ENCODE measurements at regions not wholly inside any gene's neighbourhood (a gene's known extent, or its start where the extent isn't known, plus 50 kb on each side); places are given as distances from the start of the nearest gene placed in this dataset.

DNA sequence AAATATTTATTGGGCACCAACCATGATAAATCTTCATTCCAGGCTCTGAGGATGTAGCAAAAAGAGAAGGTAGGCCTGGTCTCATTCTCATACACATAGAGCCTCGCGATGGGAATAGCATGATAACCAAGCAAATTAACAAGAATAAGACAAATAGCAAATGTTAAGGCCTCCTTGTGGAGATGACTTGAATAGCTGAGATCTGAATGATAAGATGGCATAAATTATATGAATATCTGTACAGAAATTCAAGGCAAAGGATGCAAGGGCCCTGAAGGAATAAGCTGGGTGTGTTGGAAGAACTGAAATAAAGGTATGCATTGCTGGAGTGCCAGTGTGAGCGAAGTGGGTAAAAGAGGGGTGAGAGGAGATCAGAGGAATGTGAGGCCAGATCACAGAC lies 114.8 kb downstream of the ALX1 start:
- no peak overlapping the region for H3K4me2 ChIP-seq (ENCODE audit: insufficient read depth in 1 of 2, low read depth in 2 of 2, low read length in 2 of 2)
- H3K36me3 ChIP-seq (ENCODE audit: control insufficient read depth in 2 of 4, insufficient read depth in 4 of 4, low read length in 3 of 4), result no peaks in the 10 kb centered on the region
- H3K4ac ChIP-seq (replicated peaks; ENCODE audit: insufficient read length, low read depth, low read length), result no peak overlapping the region
- no peak for TF ChIP-seq TAF7 (optimal IDR thresholded peaks at IDR 0.05; ENCODE audit: borderline replicate concordance, low read depth, low read length)
- TF ChIP-seq TEAD4 (IDR thresholded peaks at IDR 0.05; ENCODE audit: low read depth, low read length), result no peak
- TF ChIP-seq CBX8 (IDR thresholded peaks at IDR 0.05; ENCODE audit: borderline replicate concordance, low read depth, low read length), result no peak
- TF ChIP-seq RXRA (IDR thresholded peaks at IDR 0.05; ENCODE audit: insufficient read depth, low read depth, low read length), result no peak
- TF ChIP-seq, protein P1, sequence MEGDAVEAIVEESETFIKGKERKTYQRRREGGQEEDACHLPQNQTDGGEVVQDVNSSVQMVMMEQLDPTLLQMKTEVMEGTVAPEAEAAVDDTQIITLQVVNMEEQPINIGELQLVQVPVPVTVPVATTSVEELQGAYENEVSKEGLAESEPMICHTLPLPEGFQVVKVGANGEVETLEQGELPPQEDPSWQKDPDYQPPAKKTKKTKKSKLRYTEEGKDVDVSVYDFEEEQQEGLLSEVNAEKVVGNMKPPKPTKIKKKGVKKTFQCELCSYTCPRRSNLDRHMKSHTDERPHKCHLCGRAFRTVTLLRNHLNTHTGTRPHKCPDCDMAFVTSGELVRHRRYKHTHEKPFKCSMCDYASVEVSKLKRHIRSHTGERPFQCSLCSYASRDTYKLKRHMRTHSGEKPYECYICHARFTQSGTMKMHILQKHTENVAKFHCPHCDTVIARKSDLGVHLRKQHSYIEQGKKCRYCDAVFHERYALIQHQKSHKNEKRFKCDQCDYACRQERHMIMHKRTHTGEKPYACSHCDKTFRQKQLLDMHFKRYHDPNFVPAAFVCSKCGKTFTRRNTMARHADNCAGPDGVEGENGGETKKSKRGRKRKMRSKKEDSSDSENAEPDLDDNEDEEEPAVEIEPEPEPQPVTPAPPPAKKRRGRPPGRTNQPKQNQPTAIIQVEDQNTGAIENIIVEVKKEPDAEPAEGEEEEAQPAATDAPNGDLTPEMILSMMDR (IDR thresholded peaks at IDR 0.05; ENCODE audit: control extremely low read depth in 1 of 3, insufficient read depth in 1 of 3, low read depth in 1 of 3, low read length in 3 of 3), result no peak
- no peak for TF ChIP-seq GABPA (IDR thresholded peaks at IDR 0.05; ENCODE audit: borderline replicate concordance, insufficient read depth, low read length)
- TF ChIP-seq ASH2L (IDR thresholded peaks at IDR 0.05; ENCODE audit: low read length), result no peak
- TF ChIP-seq KDM1A (IDR thresholded peaks at IDR 0.05; ENCODE audit: borderline replicate concordance, low read length), result no peak
- TF ChIP-seq, protein P2, sequence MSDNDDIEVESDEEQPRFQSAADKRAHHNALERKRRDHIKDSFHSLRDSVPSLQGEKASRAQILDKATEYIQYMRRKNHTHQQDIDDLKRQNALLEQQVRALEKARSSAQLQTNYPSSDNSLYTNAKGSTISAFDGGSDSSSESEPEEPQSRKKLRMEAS (IDR thresholded peaks at IDR 0.05), result no peak
- H3K18ac ChIP-seq (ENCODE audit: extremely low read depth, low read length), result no peak overlapping the region
- no peak overlapping the region for H3K27ac ChIP-seq (ENCODE audit: low read depth, low read length)
- H3K9ac ChIP-seq (replicated peaks in 1 of 4; ENCODE audit: extremely low read depth in 1 of 4, low read depth in 3 of 4, low read length in 3 of 4), result no peak overlapping the region
- no peaks in the 10 kb centered on the region for H3K79me2 ChIP-seq (ENCODE audit: control insufficient read depth in 1 of 2, insufficient read depth in 2 of 2, low read length in 2 of 2)
- no peak overlapping the region for H2BK120ac ChIP-seq (replicated peaks; ENCODE audit: low read depth, low read length)
- H3K23me2 ChIP-seq (ENCODE audit: low read depth, low read length), result no peaks in the 10 kb centered on the region; the same call in 1 of the 2 replicates
- no peak overlapping the region for H3K23ac ChIP-seq (ENCODE audit: insufficient read length)
- no peak overlapping the region for H2AFZ ChIP-seq (ENCODE audit: low read length)
- no peak overlapping the region for H4K91ac ChIP-seq (replicated peaks; ENCODE audit: insufficient read length, low read length)
- no peak overlapping the region for H3K14ac ChIP-seq (ENCODE audit: insufficient read length)
- H3K79me1 ChIP-seq (ENCODE audit: low read depth, low read length), result no peaks in the 10 kb centered on the region
- no peak overlapping the region for H2BK5ac ChIP-seq (ENCODE audit: low read depth, low read length)
- no peaks in the 10 kb centered on the region for H4K20me1 ChIP-seq (replicated peaks in 1 of 2; ENCODE audit: control insufficient read depth in 1 of 2, insufficient read depth in 2 of 2, low read length in 2 of 2)
- H3K56ac ChIP-seq (replicated peaks; ENCODE audit: insufficient read length, low read depth, low read length), result no peak overlapping the region
- H2BK20ac ChIP-seq (ENCODE audit: low read length), result no peak overlapping the region
- no peak overlapping the region for H2BK15ac ChIP-seq (ENCODE audit: low read length)
- no peak overlapping the region for H4K5ac ChIP-seq (ENCODE audit: insufficient read length, low read depth, low read length)
- DNase-seq (ENCODE audit: low read depth in 1 of 2, low spot score in 2 of 2) (no peak), FAIRE-seq (no peak)
- H2AK5ac ChIP-seq (ENCODE audit: low read depth, low read length), result no peak overlapping the region
- ChIA-PET POLR2A (ENCODE audit: partially characterized antibody) (no interaction called here), CTCF (ENCODE audit: partially characterized antibody) (interaction anchor here (1.2 kb wide), 1 partner anchor 15 kb away, joined by 3 read pairs; no protein-coding TSS in a partner anchor)
- H2BK12ac ChIP-seq (ENCODE audit: low read depth, low read length), result no peak overlapping the region
- H3K4me3 ChIP-seq (ENCODE audit: extremely low read depth in 1 of 4, insufficient read depth in 2 of 4, low read depth in 3 of 4, low read length in 4 of 4), result no peak overlapping the region
- no peak overlapping the region for H4K8ac ChIP-seq (ENCODE audit: extremely low read depth, insufficient read depth, low read length)
- no peaks in the 10 kb centered on the region for H3K27me3 ChIP-seq (replicated peaks in 1 of 4; ENCODE audit: control insufficient read depth in 3 of 4, extremely low read depth in 1 of 4, insufficient read depth in 3 of 4, low read length in 3 of 4)
- no peaks in the 10 kb centered on the region for H3K9me3 ChIP-seq (ENCODE audit: insufficient read depth in 2 of 2, low read depth in 1 of 2, low read length in 1 of 2)
- WGBS, 2 experiments (ENCODE audit: extremely low coverage in 1 of 2, insufficient coverage in 1 of 2, insufficient read length in 1 of 2, insufficient replicate concordance in 2 of 2, low coverage in 1 of 2, low lambda C conversion rate in 2 of 2, missing lambda C conversion rate in 1 of 2), result 92% methylated on average over 3 of the region's 3 CpGs; no CpG with 5 or more reads in 1 of the 2 experiments
- no peaks in the 10 kb centered on the region for H3K4me1 ChIP-seq (replicated peaks in 1 of 4; ENCODE audit: control insufficient read depth in 3 of 4, insufficient read depth in 4 of 4, low read length in 3 of 4)
